ENCODE measurements at regions not wholly inside any gene's neighbourhood (a gene's known extent, or its start where the extent isn't known, plus 50 kb on each side); places are given as distances from the start of the nearest gene placed in this dataset.

DNA sequence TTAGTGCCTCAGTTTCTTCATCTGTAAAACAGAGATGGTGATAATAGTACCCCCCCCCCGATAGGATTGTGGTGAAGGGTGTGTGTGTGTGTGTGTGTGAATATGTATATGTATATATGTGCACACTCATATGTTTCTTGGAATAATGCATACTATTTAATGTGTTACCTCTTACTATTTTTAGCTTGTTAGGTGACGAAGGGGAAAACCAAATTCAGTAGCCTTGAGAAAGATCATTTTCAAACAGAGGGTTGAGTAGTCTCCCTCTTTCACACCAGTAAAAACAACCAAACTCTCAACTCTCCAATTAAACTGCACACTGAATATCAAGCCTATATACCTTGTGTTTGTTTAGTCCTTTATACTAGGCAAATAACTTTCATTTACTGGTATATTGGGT, 75.7 kb downstream of the NTMT2 start:
- TF ChIP-seq CTCF (IDR thresholded peaks at IDR 0.05) (no peak), POLR2A (IDR thresholded peaks at IDR 0.05) (no peak)
